Activated B cell treated with CpG ODN at 0.5 μM for 24 hours (primary cell): ENCODE measurements at regions not wholly inside any gene's neighbourhood (a gene's known extent, or its start where the extent isn't known, plus 50 kb on each side); places are given as distances from the start of the nearest gene placed in this dataset.
A peak's percentile ranks its signal among the peaks of the same experiment; 100 is the strongest.

ENCODE experiments used
- ATAC-seq: fragments of 200-7000 bp; cut with Tn5 transposase; one replicate; pipeline ENCODE4 v1.10.0; 2021; ENCODE audit warnings: low read depth, mild to moderate bottlenecking, moderate library complexity
- CTCF ChIA-PET: fragments of 350-600 bp; sonication (Branson Sonifier 250); formaldehyde crosslinking; loops from one replicate; lab custom pipeline; 2021; ENCODE audit warnings: antibody characterized with exemption; lab: Charles Lee
- POLR2A ChIA-PET: fragments of 350-600 bp; sonication (Branson Sonifier 250); formaldehyde crosslinking; loops from one replicate; lab custom pipeline; 2021; ENCODE audit warnings: antibody characterized with exemption; lab: Charles Lee
- DNase-seq: peaks from one replicate; pipeline ENCODE4 v3.0.0; 2022
- H3K27ac Mint-ChIP-seq: one replicate; pipeline ENCODE4 v1.8.0; 2020; ENCODE audit warnings: mixed read lengths
- H3K27me3 Mint-ChIP-seq: one replicate; pipeline ENCODE4 v1.8.0; 2021; ENCODE audit warnings: mixed read lengths
- H3K36me3 Mint-ChIP-seq: one replicate; pipeline ENCODE4 v1.8.0; 2021; ENCODE audit warnings: low read depth, mixed read lengths
- H3K4me1 Mint-ChIP-seq: one replicate; pipeline ENCODE4 v1.8.0; 2021; ENCODE audit warnings: mixed read lengths
- H3K4me3 Mint-ChIP-seq: one replicate; pipeline ENCODE4 v1.8.0; 2020; ENCODE audit warnings: mild to moderate bottlenecking, mixed read lengths
- H3K9me3 Mint-ChIP-seq: one replicate; pipeline ENCODE4 v1.8.0; 2020; ENCODE audit warnings: mixed read lengths
- CTCF ChIP-seq: fragments of 200-600 bp; IDR thresholded peaks from one replicate; pipeline ENCODE4 v1.8.0; 2022; ENCODE audit warnings: antibody characterized with exemption, mild to moderate bottlenecking
- intact Hi-C: fragments of 100-400 bp; cut with micrococcal nuclease; formaldehyde crosslinking; loops from one replicate; pipeline ENCODE4 v1.15.1; 2024

GRCh38 chr3:44045476-44046275, 196.0 kb upstream of the TOPAZ1 start:
- Mint-ChIP-seq H3K36me3 (no peaks in the 10 kb centered on the region), H3K4me1 (peaks cover 70% of the 10 kb centered on the region), H3K27ac (peak overlapping the region; percentile 84), H3K4me3 (peak overlapping the region; percentile 7), H3K27me3 (no peaks in the 10 kb centered on the region), H3K9me3 (no peaks in the 10 kb centered on the region)
- POLR2A ChIA-PET, result interaction anchor here (0.8 to 1.7 kb wide), 5 partner anchors 9 to 50 kb away, joined by 3 to 11 read pairs (median 4); no protein-coding TSS in a partner anchor
- ATAC-seq, result peak; percentile 95
- CTCF ChIA-PET, result interaction anchor here (1.2 kb wide), 1 partner anchor 13 kb away, joined by 6 read pairs; no protein-coding TSS in a partner anchor
- peak; percentile 66 for DNase-seq
- no peak for TF ChIP-seq CTCF
- intact Hi-C loops, result loop anchor here (1.0 to 5.0 kb wide), 6 partner anchors 13 to 423 kb away; partner anchors contain the start of genes ABHD5 and ANO10

- DNase-seq, result no peak
- Mint-ChIP-seq H3K4me1 (peaks cover 53% of the 10 kb centered on the region), H3K4me3 (no peak overlapping the region), H3K36me3 (no peaks in the 10 kb centered on the region), H3K9me3 (no peaks in the 10 kb centered on the region), H3K27me3 (no peaks in the 10 kb centered on the region), H3K27ac (no peak overlapping the region)
- TF ChIP-seq CTCF, result no peak
- CTCF ChIA-PET, result no interaction called here
- POLR2A ChIA-PET, result interaction anchor here (0.6 to 1.0 kb wide), 2 partner anchors 10 kb away, joined by 4 to 6 read pairs; no protein-coding TSS in a partner anchor
- ATAC-seq, result no peak
- intact Hi-C loops, result loop anchor here (5.0 kb wide), 1 partner anchor 60 kb away; no protein-coding TSS in a partner anchor
These were observed 193.9 kb upstream of the TOPAZ1 start for GRCh38 chr3:44047796-44048195.

- H3K4me1 Mint-ChIP-seq, result peaks cover 47% of the 10 kb centered on the region
- no peak overlapping the region for H3K4me3 Mint-ChIP-seq
- H3K27ac Mint-ChIP-seq, result no peak overlapping the region
- ATAC-seq (no peak), DNase-seq (no peak)
- POLR2A ChIA-PET, result interaction anchor here (1.0 kb wide), 1 partner anchor 10 kb away, joined by 6 read pairs; no protein-coding TSS in a partner anchor
- no peaks in the 10 kb centered on the region for H3K27me3 Mint-ChIP-seq
- H3K9me3 Mint-ChIP-seq, result no peaks in the 10 kb centered on the region
- no peak for TF ChIP-seq CTCF
- CTCF ChIA-PET, result no interaction called here
- intact Hi-C loops, result loop anchor here (5.0 kb wide), 1 partner anchor 59 kb away; no protein-coding TSS in a partner anchor
- H3K36me3 Mint-ChIP-seq, result no peaks in the 10 kb centered on the region
These were observed 193.3 kb upstream of the TOPAZ1 start for GRCh38 chr3:44048196-44048924.

GRCh38 chr3:44048949-44049348, 192.7 kb upstream of the TOPAZ1 start:
- ATAC-seq (no peak), DNase-seq (no peak)
- Mint-ChIP-seq H3K4me3 (no peak overlapping the region), H3K27ac (no peak overlapping the region), H3K9me3 (no peaks in the 10 kb centered on the region), H3K36me3 (no peaks in the 10 kb centered on the region), H3K27me3 (no peaks in the 10 kb centered on the region), H3K4me1 (peaks cover 42% of the 10 kb centered on the region)
- ChIA-PET POLR2A (interaction anchor here (1.0 kb wide), 1 partner anchor 9 kb away, joined by 6 read pairs; no protein-coding TSS in a partner anchor), CTCF (no interaction called here)
- no peak for TF ChIP-seq CTCF
- intact Hi-C loops, result loop anchor here (5.0 kb wide), 1 partner anchor 58 kb away; no protein-coding TSS in a partner anchor
